EL (cell line): ENCODE measurements at regions not wholly inside any gene's neighbourhood (a gene's known extent, or its start where the extent isn't known, plus 50 kb on each side); places are given as distances from the start of the nearest gene placed in this dataset.
"Not testable (repeated sequence)": the region's sequence is repeated elsewhere in the genome, so short reads cannot be mapped to it uniquely, and the experiment has no call there.

Experiments used
- DNase-seq: peaks from one replicate; pipeline ENCODE4 v3.0.0-alpha.2; 2016

GRCh38 chr3:162936706-162937105 lies 1440.1 kb downstream of the OTOL1 start:
- no peak for DNase-seq

- no peak for DNase-seq
Observed at GRCh38 chr3:162938083-162938482, 1441.5 kb downstream of the OTOL1 start.

- DNase-seq: no peak
Observed at GRCh38 chr3:162945626-162946025, 1449.0 kb downstream of the OTOL1 start.

- no peak for DNase-seq
Observed at GRCh38 chr3:162956711-162957110, 1460.1 kb downstream of the OTOL1 start.

GRCh38 chr3:162960269-162960668 lies 1463.7 kb downstream of the OTOL1 start:
- no peak for DNase-seq

GRCh38 chr3:162970292-162970691 lies 1473.7 kb downstream of the OTOL1 start:
- no peak for DNase-seq

- no peak for DNase-seq
Observed at GRCh38 chr3:162971715-162972114, 1475.1 kb downstream of the OTOL1 start.

- DNase-seq: peak; percentile 4
Observed at GRCh38 chr3:162973428-162973917, 1476.9 kb downstream of the OTOL1 start.

- DNase-seq: peak; percentile 22
Observed at GRCh38 chr3:162978136-162978535, 1481.5 kb downstream of the OTOL1 start.

- peak; percentile 43 for DNase-seq
Observed at GRCh38 chr3:162984746-162985145, 1488.1 kb downstream of the OTOL1 start.

GRCh38 chr3:162987085-162987794 lies 1490.6 kb downstream of the OTOL1 start:
- DNase-seq: not testable (repeated sequence)

- DNase-seq: no peak
Observed at GRCh38 chr3:162992741-162993140, 1496.1 kb downstream of the OTOL1 start.

- no peak for DNase-seq
Observed at GRCh38 chr3:162994165-162994564, 1497.6 kb downstream of the OTOL1 start.

- DNase-seq: no peak
Observed at GRCh38 chr3:162996368-162996767, 1499.8 kb downstream of the OTOL1 start.

- DNase-seq: no peak
Observed at GRCh38 chr3:162998205-162998604, 1501.6 kb downstream of the OTOL1 start.

GRCh38 chr3:163011596-163011995 lies 1515.0 kb downstream of the OTOL1 start:
- peak; percentile 42 for DNase-seq

GRCh38 chr3:163016251-163016650 lies 1519.6 kb downstream of the OTOL1 start:
- no peak for DNase-seq

GRCh38 chr3:163018067-163018466 lies 1521.5 kb downstream of the OTOL1 start:
- no peak for DNase-seq

GRCh38 chr3:163018664-163019063 lies 1522.1 kb downstream of the OTOL1 start:
- no peak for DNase-seq

- no peak for DNase-seq
Observed at GRCh38 chr3:163019260-163019659, 1522.7 kb downstream of the OTOL1 start.

- DNase-seq: no peak
Observed at GRCh38 chr3:163033652-163034051, 1537.0 kb downstream of the OTOL1 start.

GRCh38 chr3:163039636-163040035 lies 1543.0 kb downstream of the OTOL1 start:
- no peak for DNase-seq

- DNase-seq: peak; percentile 26
Observed at GRCh38 chr3:163043074-163043473, 1546.5 kb downstream of the OTOL1 start.

GRCh38 chr3:163045945-163046344 lies 1549.3 kb downstream of the OTOL1 start:
- DNase-seq: no peak

- DNase-seq: no peak
Observed at GRCh38 chr3:163048881-163049280, 1552.3 kb downstream of the OTOL1 start.
